ENCODE measurements at regions not wholly inside any gene's neighbourhood (a gene's known extent, or its start where the extent isn't known, plus 50 kb on each side); places are given as distances from the start of the nearest gene placed in this dataset.

GRCh38 chr2:13466076-13466475 lies 749.3 kb downstream of the TRIB2 start:
- TF ChIP-seq CTCF (IDR thresholded peaks at IDR 0.05; ENCODE audit: insufficient read depth, low read length, poor library complexity, severe bottlenecking) (no peak), EZH2phosphoT487 (conservative IDR thresholded peaks at IDR 0.05; ENCODE audit: low read length) (no peak)
